LNCaP clone FGC (cell line): ENCODE measurements at regions not wholly inside any gene's neighbourhood (a gene's known extent, or its start where the extent isn't known, plus 50 kb on each side); places are given as distances from the start of the nearest gene placed in this dataset.

Experiments used
- DNase-seq: peaks from one replicate; pipeline ENCODE4 v3.0.0-alpha.2; 2011; ENCODE audit warnings: low read depth
- H3K4me3 ChIP-seq: 2 replicates; pipeline ENCODE4 v1.5.1; 2011; ENCODE audit warnings: mild to moderate bottlenecking, low read depth, low read length, control low read depth
- TF ChIP-seq, protein P1 (sequence below): IDR thresholded peaks from 2 replicates; pipeline ENCODE4 v1.5.1; 2012; ENCODE audit warnings: mild to moderate bottlenecking; ENCODE audit not compliant: control insufficient read depth, insufficient read depth; ENCODE audit errors: extremely low read depth

DNA sequence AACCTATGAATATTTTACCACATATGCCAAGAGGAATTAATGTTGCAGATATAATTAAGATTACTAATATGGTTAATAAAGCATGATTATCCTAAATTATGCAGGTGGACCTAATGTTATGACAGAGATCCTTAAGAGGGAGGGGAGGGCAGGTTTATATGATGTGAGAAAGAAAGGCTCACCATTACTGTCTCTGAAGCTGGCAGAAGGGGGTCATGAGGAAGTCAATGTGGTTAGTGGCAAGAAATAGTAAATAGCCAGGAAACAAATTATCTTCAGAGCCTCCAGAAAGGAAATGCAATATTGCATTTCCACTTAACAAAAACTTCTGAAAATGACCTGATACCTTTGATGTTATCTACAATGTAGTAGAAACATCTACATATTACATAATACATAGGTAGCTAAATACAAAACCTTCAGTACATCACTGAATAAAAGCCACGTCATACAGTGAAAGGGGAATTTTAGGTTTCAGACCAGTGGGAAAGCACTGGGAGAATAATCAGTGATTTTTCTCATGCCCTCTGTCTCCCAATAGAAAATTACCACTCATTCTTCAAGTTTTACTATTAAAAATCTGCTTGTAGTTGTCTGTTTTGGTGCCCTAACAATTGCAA is 609.2 kb downstream of the SPOCK3 start:
- TF ChIP-seq, protein P1, sequence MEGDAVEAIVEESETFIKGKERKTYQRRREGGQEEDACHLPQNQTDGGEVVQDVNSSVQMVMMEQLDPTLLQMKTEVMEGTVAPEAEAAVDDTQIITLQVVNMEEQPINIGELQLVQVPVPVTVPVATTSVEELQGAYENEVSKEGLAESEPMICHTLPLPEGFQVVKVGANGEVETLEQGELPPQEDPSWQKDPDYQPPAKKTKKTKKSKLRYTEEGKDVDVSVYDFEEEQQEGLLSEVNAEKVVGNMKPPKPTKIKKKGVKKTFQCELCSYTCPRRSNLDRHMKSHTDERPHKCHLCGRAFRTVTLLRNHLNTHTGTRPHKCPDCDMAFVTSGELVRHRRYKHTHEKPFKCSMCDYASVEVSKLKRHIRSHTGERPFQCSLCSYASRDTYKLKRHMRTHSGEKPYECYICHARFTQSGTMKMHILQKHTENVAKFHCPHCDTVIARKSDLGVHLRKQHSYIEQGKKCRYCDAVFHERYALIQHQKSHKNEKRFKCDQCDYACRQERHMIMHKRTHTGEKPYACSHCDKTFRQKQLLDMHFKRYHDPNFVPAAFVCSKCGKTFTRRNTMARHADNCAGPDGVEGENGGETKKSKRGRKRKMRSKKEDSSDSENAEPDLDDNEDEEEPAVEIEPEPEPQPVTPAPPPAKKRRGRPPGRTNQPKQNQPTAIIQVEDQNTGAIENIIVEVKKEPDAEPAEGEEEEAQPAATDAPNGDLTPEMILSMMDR: no peak
- DNase-seq: no peak
- H3K4me3 ChIP-seq: no peak overlapping the region

DNA sequence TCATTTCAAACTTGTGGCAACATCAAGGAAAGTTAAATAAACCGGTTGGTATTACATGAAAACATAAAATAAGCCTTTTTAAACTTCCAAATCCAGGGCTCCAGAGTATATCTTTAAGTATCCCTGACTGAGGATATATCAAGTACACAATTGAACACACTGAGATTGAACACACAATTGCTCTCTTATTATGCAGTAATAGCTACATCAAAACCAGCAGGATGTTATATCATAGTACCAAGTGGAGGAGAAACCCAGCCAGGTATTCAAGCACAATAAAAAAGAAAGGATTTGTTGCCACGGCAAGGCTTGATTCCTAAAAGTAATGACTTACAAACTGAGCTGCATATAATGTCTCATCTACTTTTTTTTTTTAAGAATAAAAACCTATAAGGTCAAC is 605.8 kb downstream of the SPOCK3 start:
- H3K4me3 ChIP-seq: no peak overlapping the region
- DNase-seq: no peak
- TF ChIP-seq, protein P1: no peak

DNA sequence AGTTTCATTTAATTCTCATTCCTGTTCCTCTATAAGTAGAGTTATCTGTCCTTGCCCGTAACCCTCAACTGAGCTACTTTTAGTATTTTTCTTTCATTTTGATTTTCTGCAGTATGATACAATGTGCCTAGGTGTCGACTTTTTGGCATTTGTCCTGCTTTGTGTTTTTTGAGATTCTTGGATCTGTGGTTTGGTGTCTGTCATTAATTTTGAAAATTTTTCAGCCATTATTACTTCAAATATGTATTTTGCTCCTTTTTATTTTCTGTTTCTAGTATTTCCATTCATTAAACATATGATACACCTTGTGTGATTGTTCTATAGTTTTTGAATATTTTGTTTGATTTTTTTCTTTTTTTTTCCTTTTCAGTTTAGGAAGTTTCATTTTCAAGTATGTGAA is 598.9 kb downstream of the SPOCK3 start:
- TF ChIP-seq, protein P1: no peak
- no peak overlapping the region for H3K4me3 ChIP-seq
- no peak for DNase-seq

DNA sequence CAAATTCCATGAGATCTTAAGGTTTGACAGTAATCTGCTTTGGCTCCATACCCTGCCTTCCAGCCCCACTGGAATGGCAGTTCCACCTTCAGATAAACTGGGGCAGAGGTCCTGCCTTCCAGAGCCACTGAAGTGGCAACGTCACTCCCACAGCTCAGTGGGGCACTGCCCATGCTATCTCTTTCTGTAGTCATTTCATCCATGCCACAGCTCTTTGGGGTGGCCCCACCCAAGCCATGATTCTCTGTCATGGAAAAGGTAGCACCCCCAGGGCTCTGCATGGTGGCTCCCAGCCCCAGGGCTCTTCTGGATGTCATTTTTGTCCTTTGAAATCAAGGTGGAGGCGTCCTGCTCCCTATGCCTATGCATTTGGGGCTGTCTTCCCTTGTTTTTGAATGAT is 596.5 kb downstream of the SPOCK3 start:
- DNase-seq: no peak
- TF ChIP-seq, protein P1: no peak
- H3K4me3 ChIP-seq: no peak overlapping the region

DNA sequence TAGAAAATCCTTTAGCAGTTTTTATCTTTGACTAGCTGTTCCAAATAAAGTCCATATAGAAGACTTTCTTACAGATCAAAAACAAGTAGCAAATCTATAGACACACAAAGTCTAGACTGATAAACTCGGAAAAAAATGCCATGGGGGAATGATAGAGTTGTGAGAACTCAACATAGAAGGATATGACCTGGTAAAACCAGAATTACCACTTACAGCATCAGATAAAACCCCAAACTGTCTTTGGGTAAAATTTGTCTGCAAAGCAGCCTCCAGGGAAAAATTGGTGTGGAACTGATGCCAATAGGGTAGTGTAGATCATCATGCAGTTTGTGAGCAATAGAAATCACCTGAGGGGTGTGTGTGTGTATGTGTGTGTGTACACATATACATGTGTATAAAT is 579.1 kb downstream of the SPOCK3 start:
- no peak for DNase-seq
- TF ChIP-seq, protein P1: no peak
- no peak overlapping the region for H3K4me3 ChIP-seq

DNA sequence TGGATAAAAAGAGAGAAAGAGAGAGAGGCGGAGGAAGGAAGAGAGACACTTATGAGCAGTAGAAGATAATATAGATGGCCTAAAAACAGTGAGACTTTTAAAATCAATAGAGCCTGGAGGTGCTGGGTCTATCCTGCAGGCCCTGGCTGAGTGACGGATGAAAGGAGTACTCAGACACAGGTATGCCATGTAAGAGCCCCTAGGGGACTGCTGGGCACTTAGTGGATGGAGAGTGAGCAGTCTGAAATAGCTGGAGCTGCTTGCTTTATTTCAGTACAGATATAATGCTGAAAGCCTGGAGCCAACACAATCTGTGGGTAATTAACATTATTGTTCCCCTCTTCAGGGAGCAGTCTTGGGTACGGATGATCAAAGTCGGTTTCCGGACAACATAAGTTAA is 578.6 kb downstream of the SPOCK3 start:
- TF ChIP-seq, protein P1: no peak
- no peak overlapping the region for H3K4me3 ChIP-seq
- DNase-seq: no peak

DNA sequence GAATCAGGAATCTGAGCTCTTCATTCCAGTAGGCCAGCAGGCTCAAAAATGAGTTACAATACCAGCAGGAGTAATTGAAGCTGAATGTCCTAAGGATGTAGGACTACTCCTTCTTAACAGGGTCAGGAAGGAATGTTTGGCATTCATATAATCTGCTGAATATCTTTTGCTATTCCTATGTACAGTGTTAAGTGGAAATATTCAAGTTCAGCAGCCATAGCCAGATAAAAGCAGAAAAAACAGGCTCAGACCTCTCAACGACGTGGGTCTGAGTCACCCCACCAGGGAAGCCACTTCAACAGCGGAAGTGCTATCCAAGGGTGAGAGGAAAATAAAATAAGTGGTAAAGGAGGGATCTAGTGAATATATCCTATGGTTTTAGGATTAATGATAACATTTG is 577.0 kb downstream of the SPOCK3 start:
- H3K4me3 ChIP-seq: no peak overlapping the region
- no peak for DNase-seq
- TF ChIP-seq, protein P1: no peak
